HG02973 (cell line): ENCODE measurements at regions not wholly inside any gene's neighbourhood (a gene's known extent, or its start where the extent isn't known, plus 50 kb on each side); places are given as distances from the start of the nearest gene placed in this dataset.

ENCODE experiments used
- ATAC-seq: cut with Tn5 transposase; IDR thresholded peaks from one replicate; pipeline ENCODE4 v1.9.1; 2021; ENCODE audit warnings: moderate library complexity; ENCODE audit not compliant: unreplicated experiment

GRCh38 chr4:14880805-14881204, 121.5 kb upstream of the CPEB2 start:
- no peak for ATAC-seq

- no peak for ATAC-seq
Measured at GRCh38 chr4:14883166-14883565, 119.1 kb upstream of the CPEB2 start.

GRCh38 chr4:14883661-14884060, 118.6 kb upstream of the CPEB2 start:
- ATAC-seq = no peak

- ATAC-seq = no peak
Measured at GRCh38 chr4:14887842-14888433, 114.3 kb upstream of the CPEB2 start.

- ATAC-seq = no peak
Measured at GRCh38 chr4:14888790-14889572, 113.3 kb upstream of the CPEB2 start.

- no peak for ATAC-seq
Measured at GRCh38 chr4:14892563-14892962, 109.7 kb upstream of the CPEB2 start.

- no peak for ATAC-seq
Measured at GRCh38 chr4:14893713-14894112, 108.6 kb upstream of the CPEB2 start.

- no peak for ATAC-seq
Measured at GRCh38 chr4:14894392-14895292, 107.6 kb upstream of the CPEB2 start.

- no peak for ATAC-seq
Measured at GRCh38 chr4:14896656-14897175, 105.6 kb upstream of the CPEB2 start.

GRCh38 chr4:14897217-14897616, 105.1 kb upstream of the CPEB2 start:
- no peak for ATAC-seq

- ATAC-seq = no peak
Measured at GRCh38 chr4:14898989-14899388, 103.3 kb upstream of the CPEB2 start.

GRCh38 chr4:14902342-14902741, 99.9 kb upstream of the CPEB2 start:
- ATAC-seq = no peak

GRCh38 chr4:14903321-14903720, 99.0 kb upstream of the CPEB2 start:
- no peak for ATAC-seq

GRCh38 chr4:14906805-14907204, 95.5 kb upstream of the CPEB2 start:
- no peak for ATAC-seq

- ATAC-seq = no peak
Measured at GRCh38 chr4:14908635-14909034, 93.6 kb upstream of the CPEB2 start.

- no peak for ATAC-seq
Measured at GRCh38 chr4:14910411-14910810, 91.9 kb upstream of the CPEB2 start.

GRCh38 chr4:14912426-14912825, 89.9 kb upstream of the CPEB2 start:
- no peak for ATAC-seq

- ATAC-seq = no peak
Measured at GRCh38 chr4:14915018-14915417, 87.3 kb upstream of the CPEB2 start.

- ATAC-seq = no peak
Measured at GRCh38 chr4:14916554-14917297, 85.6 kb upstream of the CPEB2 start.

GRCh38 chr4:14917298-14917633, 85.0 kb upstream of the CPEB2 start:
- no peak for ATAC-seq

GRCh38 chr4:14918336-14918735, 83.9 kb upstream of the CPEB2 start:
- ATAC-seq = no peak
